A549 (cell line): ENCODE measurements at regions not wholly inside any gene's neighbourhood (a gene's known extent, or its start where the extent isn't known, plus 50 kb on each side); places are given as distances from the start of the nearest gene placed in this dataset.

Experiments
- ATAC-seq, 2 experiments: fragments of 200-7000 bp in 1 of 2; fragments of >200 bp in 1 of 2; cut with Nextera tagmentation in 1 of 2; cut with Tn5 transposase in 1 of 2; 3 replicates each; pipeline versions ENCODE4 v1.8.0 to v1.9.1; 2018 to 2020; ENCODE audit warnings: mild to moderate bottlenecking in 1 of 2, moderate library complexity in 1 of 2
- CTCF ChIA-PET: fragments of 300-600 bp; sonication (Branson Sonifier 250); formaldehyde crosslinking; extraction: SDS; loops from one replicate; lab custom pipeline; 2021; ENCODE audit warnings: antibody characterized with exemption, inconsistent platforms; lab: Yijun Ruan, JAX
- POLR2A ChIA-PET: fragments of 350-600 bp; formaldehyde crosslinking; extraction: SDS; loops from one replicate; lab custom pipeline; 2021; ENCODE audit warnings: antibody characterized with exemption, inconsistent platforms; lab: Yijun Ruan, JAX
- DNase-seq, 2 experiments: peaks; one replicate each; pipeline versions ENCODE4 v3.0.0 to v3.0.0-alpha.2; 2011 to 2016; ENCODE audit warnings: low read depth in 1 of 2, low spot score in 1 of 2
- FAIRE-seq: peaks from 2 replicates; lab custom pipeline; 2011; peaks lifted over from hg19 to GRCh38; lab: Jason Lieb, UNC
- H3K27ac ChIP-seq, 2 experiments: fragments of >200 bp; sonication (Bioruptor Twin); formaldehyde crosslinking; 3 replicates each; pipeline ENCODE4 v1.5.1; 2016 to 2017
- H3K4me1 ChIP-seq: fragments of >200 bp; sonication (Bioruptor Twin); formaldehyde crosslinking; 3 replicates; pipeline ENCODE4 v1.6.1; 2016
- H3K4me2 ChIP-seq: fragments of >200 bp; sonication (Bioruptor Twin); formaldehyde crosslinking; 3 replicates; pipeline ENCODE4 v1.6.1; 2016
- H3K4me3 ChIP-seq: fragments of >200 bp; sonication (Bioruptor Twin); formaldehyde crosslinking; 3 replicates; pipeline ENCODE4 v1.5.1; 2016
- H3K9me3 ChIP-seq: fragments of >200 bp; sonication (Bioruptor Twin); formaldehyde crosslinking; 3 replicates; pipeline ENCODE4 v1.6.1; 2016
- BHLHE40 ChIP-seq: IDR thresholded peaks from 2 replicates; pipeline ENCODE4 v1.6.1; 2012; ENCODE audit warnings: low read depth, low read length, inconsistent platforms
- CBX8 ChIP-seq: fragments of 200-600 bp; sonication (generic); IDR thresholded peaks from 2 replicates; pipeline ENCODE4 v1.6.1; 2016
- EHMT2 ChIP-seq: fragments of 200-600 bp; sonication (generic); IDR thresholded peaks from 2 replicates; pipeline ENCODE4 v1.6.1; 2016; ENCODE audit warnings: antibody characterized with exemption, low read depth, mild to moderate bottlenecking, moderate library complexity
- EP300 ChIP-seq, 2 experiments: fragments of >200 bp; sonication (Bioruptor Twin); formaldehyde crosslinking; IDR thresholded peaks; 2 replicates in 1 of 2; 3 replicates in 1 of 2; pipeline ENCODE4 v1.6.1; 2016 to 2017
- ESRRA ChIP-seq: fragments of 150-350 bp; IDR thresholded peaks from 2 replicates; pipeline ENCODE4 v1.6.1; 2014; ENCODE audit warnings: mild to moderate bottlenecking, low read length, borderline replicate concordance
- FOXS1 ChIP-seq: fragments of 250-450 bp; sonication (Bioruptor Pico); IDR thresholded peaks from 2 replicates; pipeline ENCODE4 v1.5.0; 2020; ENCODE audit warnings: mild to moderate bottlenecking, moderate library complexity
- HDAC2 ChIP-seq: fragments of 200-600 bp; sonication (generic); IDR thresholded peaks from 2 replicates; pipeline ENCODE4 v1.6.1; 2016
- HEYL ChIP-seq: fragments of 250-450 bp; sonication (Bioruptor Pico); IDR thresholded peaks from 2 replicates; pipeline ENCODE4 v1.8.0; 2021; ENCODE audit warnings: mild to moderate bottlenecking, moderate library complexity
- HOXB13 ChIP-seq: fragments of 250-450 bp; sonication (Bioruptor Pico); IDR thresholded peaks from 2 replicates; pipeline ENCODE4 v1.5.0; 2020; ENCODE audit warnings: low read depth, mild to moderate bottlenecking, moderate library complexity
- KDM1A ChIP-seq: fragments of 200-600 bp; sonication (generic); IDR thresholded peaks from 2 replicates; pipeline ENCODE4 v1.6.1; 2016; ENCODE audit warnings: low read depth, mild to moderate bottlenecking
- KDM5A ChIP-seq: fragments of 200-600 bp; sonication (generic); IDR thresholded peaks from 2 replicates; pipeline ENCODE4 v1.6.1; 2016; ENCODE audit warnings: antibody characterized with exemption, mild to moderate bottlenecking
- MAFK ChIP-seq: fragments of 450-650 bp; IDR thresholded peaks from 2 replicates; pipeline ENCODE4 v1.6.1; 2014; ENCODE audit not compliant: partially characterized antibody
- NFE2L2 ChIP-seq: fragments of 150-350 bp; conservative IDR thresholded peaks from 2 replicates; pipeline ENCODE4 v1.6.1; 2014; ENCODE audit warnings: low read length
- NR3C1 ChIP-seq: fragments of >200 bp; sonication (Bioruptor Twin); formaldehyde crosslinking; IDR thresholded peaks from 3 replicates; pipeline ENCODE4 v1.6.1; 2017
- POLR2A ChIP-seq: IDR thresholded peaks from 2 replicates; pipeline ENCODE4 v1.6.1; 2012; ENCODE audit warnings: mild to moderate bottlenecking, low read length
- RARB ChIP-seq: fragments of 250-450 bp; sonication (Bioruptor Pico); IDR thresholded peaks from 2 replicates; pipeline ENCODE4 v1.8.0; 2021; ENCODE audit warnings: mild to moderate bottlenecking, moderate library complexity
- RCOR1 ChIP-seq: fragments of 150-350 bp; IDR thresholded peaks from 2 replicates; pipeline ENCODE4 v1.6.1; 2014; ENCODE audit warnings: antibody characterized with exemption, low read length, low read depth
- RNF2 ChIP-seq: fragments of 200-600 bp; sonication (generic); IDR thresholded peaks from 2 replicates; pipeline ENCODE4 v1.6.1; 2016; ENCODE audit warnings: low read depth, mild to moderate bottlenecking, antibody characterized with exemption, moderate library complexity, borderline replicate concordance
- SREBF2 ChIP-seq: fragments of 450-650 bp; IDR thresholded peaks from 2 replicates; pipeline ENCODE4 v1.6.1; 2014; ENCODE audit warnings: mild to moderate bottlenecking, moderate library complexity
- TFCP2L1 ChIP-seq: fragments of 250-450 bp; sonication (Bioruptor Pico); IDR thresholded peaks from 2 replicates; pipeline ENCODE4 v1.5.0; 2021; ENCODE audit warnings: mild to moderate bottlenecking
- ZFP36 ChIP-seq: fragments of 450-650 bp; IDR thresholded peaks from 2 replicates; pipeline ENCODE4 v1.6.1; 2014; ENCODE audit warnings: borderline replicate concordance; ENCODE audit not compliant: partially characterized antibody
- ZNF302 ChIP-seq: fragments of 250-450 bp; sonication (Bioruptor Pico); IDR thresholded peaks from 2 replicates; pipeline ENCODE4 v1.9.0; 2021; ENCODE audit warnings: inconsistent platforms, mild to moderate bottlenecking, moderate library complexity
- WGBS: methylation state at CpG from one replicate; pipeline ENCODE4 v1.1.6; 2017; ENCODE audit errors: missing lambda C conversion rate; 5-methylcytosine and 5-hydroxymethylcytosine counted together
- TF ChIP-seq, protein P1 (sequence below): fragments of 150-350 bp; IDR thresholded peaks from 2 replicates; pipeline ENCODE4 v1.6.1; 2014; ENCODE audit warnings: low read depth, mild to moderate bottlenecking, low read length
- TF ChIP-seq, protein P2 (sequence below): fragments of >200 bp; sonication (Bioruptor Twin); formaldehyde crosslinking; IDR thresholded peaks from 2 replicates; pipeline ENCODE4 v1.6.1; 2016

DNA sequence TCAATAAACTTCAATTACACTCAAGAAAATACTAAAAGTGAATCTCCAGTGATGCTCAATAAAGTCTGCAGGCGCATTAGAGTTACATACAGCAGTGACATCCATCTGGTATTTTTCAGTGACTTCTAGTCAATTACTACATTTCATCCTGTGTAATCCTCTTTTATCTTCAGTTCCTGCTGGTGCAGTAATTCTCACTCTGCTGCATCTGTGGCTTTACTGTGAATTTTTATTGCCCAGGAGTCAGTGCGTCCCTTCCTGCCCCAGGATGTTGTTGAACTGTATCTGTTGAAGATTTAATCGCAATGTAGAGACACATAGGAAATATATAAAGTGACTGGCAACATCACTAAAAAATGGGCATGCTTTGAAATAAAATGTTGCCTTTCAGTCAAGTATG lies 196.3 kb upstream of the TMTC4 start:
- no peak overlapping the region for H3K27ac ChIP-seq
- H3K4me3 ChIP-seq, result no peak overlapping the region
- WGBS, result 52% methylated on average over 3 of the region's 3 CpGs
- no peak for ATAC-seq
- no peak overlapping the region for H3K4me2 ChIP-seq
- no peaks in the 10 kb centered on the region for H3K4me1 ChIP-seq
- CTCF ChIA-PET, result no interaction called here
- TF ChIP-seq RNF2, result no peak
- no peak for TF ChIP-seq HEYL (CRISPR knock-in tag)
- no peak for TF ChIP-seq HDAC2
- no peak for TF ChIP-seq SREBF2
- TF ChIP-seq KDM1A, result no peak
- TF ChIP-seq TFCP2L1, result no peak
- no peak for TF ChIP-seq EHMT2
- TF ChIP-seq, all 56 proteins: peak for 0
- no peaks in the 10 kb centered on the region; the same call in 2 of the 3 replicates for H3K9me3 ChIP-seq
- DNase-seq (no peak), FAIRE-seq (no peak)
- POLR2A ChIA-PET, result no interaction called here

GRCh38 chr13:100860866-100861265 lies 186.3 kb upstream of the TMTC4 start:
- CTCF ChIA-PET, result no interaction called here
- POLR2A ChIA-PET, result no interaction called here
- WGBS, result 69% methylated on average over 4 of the region's 4 CpGs

DNA sequence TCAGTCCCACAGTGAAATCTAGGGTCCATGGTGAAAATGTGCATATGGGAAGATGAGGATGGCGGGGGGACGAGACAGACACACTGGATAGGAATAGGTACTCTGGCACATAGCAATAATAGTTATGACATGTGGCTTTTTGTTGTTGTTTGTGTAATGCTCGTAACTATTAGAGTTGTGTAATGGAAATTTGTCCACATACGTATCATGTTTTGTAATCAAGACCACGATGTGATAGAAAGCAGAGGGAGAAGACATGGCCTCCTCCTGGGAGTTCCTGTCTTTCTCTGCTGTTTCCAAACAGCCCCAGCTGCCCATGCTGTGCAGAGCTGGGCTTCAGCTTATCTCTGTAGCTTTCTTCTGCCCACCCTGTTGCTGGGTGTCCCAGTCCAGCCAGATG lies 185.3 kb upstream of the TMTC4 start:
- CTCF ChIA-PET, result no interaction called here
- no peaks in the 10 kb centered on the region for H3K9me3 ChIP-seq
- WGBS, result 27% methylated on average over 5 of the region's 5 CpGs
- FAIRE-seq, result no peak
- TF ChIP-seq RNF2 (no peak), MAFK (no peak), POLR2A (no peak), RCOR1 (no peak), NFE2L2 (no peak), NR3C1 (no peak), ZFP36 (no peak), RARB (CRISPR knock-in tag) (no peak)
- TF ChIP-seq, protein P1, sequence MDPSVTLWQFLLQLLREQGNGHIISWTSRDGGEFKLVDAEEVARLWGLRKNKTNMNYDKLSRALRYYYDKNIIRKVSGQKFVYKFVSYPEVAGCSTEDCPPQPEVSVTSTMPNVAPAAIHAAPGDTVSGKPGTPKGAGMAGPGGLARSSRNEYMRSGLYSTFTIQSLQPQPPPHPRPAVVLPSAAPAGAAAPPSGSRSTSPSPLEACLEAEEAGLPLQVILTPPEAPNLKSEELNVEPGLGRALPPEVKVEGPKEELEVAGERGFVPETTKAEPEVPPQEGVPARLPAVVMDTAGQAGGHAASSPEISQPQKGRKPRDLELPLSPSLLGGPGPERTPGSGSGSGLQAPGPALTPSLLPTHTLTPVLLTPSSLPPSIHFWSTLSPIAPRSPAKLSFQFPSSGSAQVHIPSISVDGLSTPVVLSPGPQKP, result no peak
- TF ChIP-seq, protein P2, sequence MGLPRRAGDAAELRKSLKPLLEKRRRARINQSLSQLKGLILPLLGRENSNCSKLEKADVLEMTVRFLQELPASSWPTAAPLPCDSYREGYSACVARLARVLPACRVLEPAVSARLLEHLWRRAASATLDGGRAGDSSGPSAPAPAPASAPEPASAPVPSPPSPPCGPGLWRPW, result no peak
- H3K27ac ChIP-seq, result no peak overlapping the region
- H3K4me3 ChIP-seq, result no peak overlapping the region
- no peak overlapping the region for H3K4me2 ChIP-seq
- no peak for DNase-seq
- POLR2A ChIA-PET, result no interaction called here
- no peak for ATAC-seq
- no peaks in the 10 kb centered on the region for H3K4me1 ChIP-seq

More at GRCh38 chr13:100860866-100861265, 186.3 kb upstream of the TMTC4 start:
- H3K4me3 ChIP-seq, result no peak overlapping the region
- H3K4me2 ChIP-seq, result no peak overlapping the region
- no peak for TF ChIP-seq HOXB13 (CRISPR knock-in tag)
- TF ChIP-seq ESRRA, result no peak
- TF ChIP-seq EP300 (IDR thresholded peaks at IDR 0.05), result no peak
- no peak for TF ChIP-seq ZNF302 (CRISPR knock-in tag)
- no peak for TF ChIP-seq CBX8
- no peak for TF ChIP-seq BHLHE40
- no peak for TF ChIP-seq FOXS1 (CRISPR knock-in tag)
- no peak for ATAC-seq
- H3K4me1 ChIP-seq, result no peaks in the 10 kb centered on the region
- FAIRE-seq, result no peak
- H3K9me3 ChIP-seq, result no peaks in the 10 kb centered on the region
- no peak overlapping the region for H3K27ac ChIP-seq
- DNase-seq, result no peak

DNA sequence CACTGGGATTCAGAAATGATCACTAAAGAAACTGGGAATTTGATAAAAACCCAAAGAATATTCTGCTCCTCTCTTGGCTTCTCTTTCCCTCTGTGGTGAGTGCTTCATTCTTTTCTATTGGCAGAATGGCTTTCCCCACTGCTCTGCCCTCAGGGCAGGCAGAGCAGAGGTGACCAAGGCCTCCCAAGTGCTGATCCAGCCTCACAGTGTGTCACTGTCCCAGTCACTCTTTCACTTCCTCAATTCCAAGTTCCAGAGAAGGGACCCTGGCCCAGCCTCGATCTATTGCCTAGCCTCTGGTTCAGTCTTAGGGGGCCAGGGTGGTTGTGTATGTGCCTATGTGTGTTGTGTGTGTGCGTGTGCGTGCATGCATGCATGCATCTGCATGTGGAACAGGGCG lies 180.6 kb upstream of the TMTC4 start:
- DNase-seq (no peak), ATAC-seq (no peak), FAIRE-seq (no peak)
- WGBS, result 46% methylated on average over 4 of the region's 4 CpGs
- no peak for TF ChIP-seq KDM5A
- Histone ChIP-seq H3K4me2 (no peak overlapping the region), H3K4me1 (no peaks in the 10 kb centered on the region), H3K27ac (no peak overlapping the region), H3K9me3 (no peaks in the 10 kb centered on the region), H3K4me3 (no peak overlapping the region)
- ChIA-PET CTCF (interaction anchor here (0.6 kb wide), 1 partner anchor 1341 kb away, joined by 5 read pairs; no protein-coding TSS in a partner anchor), POLR2A (no interaction called here)
